ENCODE measurements at regions not wholly inside any gene's neighbourhood (a gene's known extent, or its start where the extent isn't known, plus 50 kb on each side); places are given as distances from the start of the nearest gene placed in this dataset.

DNA sequence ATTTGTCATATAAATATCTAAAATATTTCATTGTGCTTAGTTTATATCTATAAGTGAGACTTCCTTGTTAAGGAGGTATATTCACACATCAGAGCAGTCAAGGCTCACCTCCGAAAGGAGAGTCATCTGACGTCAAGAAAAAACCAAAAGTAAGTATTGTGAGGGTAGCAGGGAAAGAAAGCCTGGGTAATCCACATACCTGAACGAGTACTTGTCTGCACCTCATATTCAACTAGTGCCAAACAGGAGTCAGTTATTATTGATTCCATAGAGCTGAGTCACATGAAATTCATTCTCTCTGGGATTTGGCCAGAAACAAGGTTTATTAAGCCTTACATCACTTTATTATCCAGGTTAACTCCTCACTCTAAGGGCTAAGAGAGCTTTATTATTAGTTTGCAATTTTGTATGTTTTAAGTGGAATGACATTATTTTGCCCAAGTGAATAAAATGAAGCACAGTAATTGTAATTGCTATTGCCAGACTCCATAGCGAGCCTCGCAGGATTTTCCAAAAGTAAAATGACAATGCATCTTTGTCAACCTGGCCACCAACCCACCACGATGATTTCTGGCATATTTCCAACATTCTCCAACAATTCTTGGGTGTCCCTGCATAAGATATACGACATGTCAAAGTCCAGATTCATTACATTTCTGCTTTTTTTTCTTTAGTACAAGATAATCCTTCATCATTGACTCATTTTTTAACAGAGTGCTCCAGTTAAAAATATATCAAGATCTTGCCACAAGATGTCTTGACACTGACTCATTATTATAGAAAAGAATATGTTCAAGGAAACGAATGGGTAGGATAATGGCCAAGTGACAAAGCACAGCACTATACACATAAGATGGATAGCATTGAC is 1210.4 kb upstream of the ACVR2A start:
- no peaks in the 10 kb centered on the region for H3K27me3 Mint-ChIP-seq
- H3K9me3 Mint-ChIP-seq, result no peaks in the 10 kb centered on the region
- H3K4me1 Mint-ChIP-seq, result no peaks in the 10 kb centered on the region
- H3K4me3 Mint-ChIP-seq, result no peak overlapping the region
- ATAC-seq (ENCODE audit: low read depth), result no peak
- no peaks in the 10 kb centered on the region for H3K36me3 Mint-ChIP-seq (ENCODE audit: low read depth)
- ChIA-PET CTCF (no interaction called here), POLR2A (no interaction called here)
- intact Hi-C loops (cut with micrococcal nuclease), result no loop called here
- H3K27ac Mint-ChIP-seq, result no peak overlapping the region
- no peak for DNase-seq
- no peak for TF ChIP-seq CTCF (IDR thresholded peaks at IDR 0.05)

- POLR2A ChIA-PET, result no interaction called here
- CTCF ChIA-PET, result no interaction called here
- no peak overlapping the region for H3K27ac Mint-ChIP-seq
- no peaks in the 10 kb centered on the region for H3K36me3 Mint-ChIP-seq (ENCODE audit: low read depth)
- DNase-seq, result no peak
- ATAC-seq (ENCODE audit: low read depth), result no peak
- H3K27me3 Mint-ChIP-seq, result no peaks in the 10 kb centered on the region
- H3K4me1 Mint-ChIP-seq, result no peaks in the 10 kb centered on the region
- no peak for TF ChIP-seq CTCF (IDR thresholded peaks at IDR 0.05)
- intact Hi-C loops (cut with micrococcal nuclease), result no loop called here
- no peaks in the 10 kb centered on the region for H3K9me3 Mint-ChIP-seq
- H3K4me3 Mint-ChIP-seq, result no peak overlapping the region
These were observed 1211.7 kb upstream of the ACVR2A start for GRCh38 chr2:146633159-146633558.

- H3K4me1 Mint-ChIP-seq, result no peaks in the 10 kb centered on the region
- intact Hi-C loops (cut with micrococcal nuclease), result no loop called here
- ChIA-PET POLR2A (no interaction called here), CTCF (no interaction called here)
- no peak for TF ChIP-seq CTCF (IDR thresholded peaks at IDR 0.05)
- H3K27ac Mint-ChIP-seq, result no peak overlapping the region
- no peak overlapping the region for H3K4me3 Mint-ChIP-seq
- no peaks in the 10 kb centered on the region for H3K36me3 Mint-ChIP-seq (ENCODE audit: low read depth)
- no peaks in the 10 kb centered on the region for H3K9me3 Mint-ChIP-seq
- no peaks in the 10 kb centered on the region for H3K27me3 Mint-ChIP-seq
- DNase-seq (no peak), ATAC-seq (ENCODE audit: low read depth) (no peak)
These were observed 1212.1 kb upstream of the ACVR2A start for GRCh38 chr2:146632707-146633106.

- no peak overlapping the region for H3K27ac Mint-ChIP-seq
- ATAC-seq (ENCODE audit: low read depth) (no peak), DNase-seq (no peak)
- no peaks in the 10 kb centered on the region for H3K27me3 Mint-ChIP-seq
- POLR2A ChIA-PET, result no interaction called here
- no peaks in the 10 kb centered on the region for H3K36me3 Mint-ChIP-seq (ENCODE audit: low read depth)
- TF ChIP-seq CTCF (IDR thresholded peaks at IDR 0.05), result no peak
- CTCF ChIA-PET, result no interaction called here
- H3K4me3 Mint-ChIP-seq, result no peak overlapping the region
- no peaks in the 10 kb centered on the region for H3K4me1 Mint-ChIP-seq
- intact Hi-C loops (cut with micrococcal nuclease), result no loop called here
- no peaks in the 10 kb centered on the region for H3K9me3 Mint-ChIP-seq
These were observed 1220.2 kb upstream of the ACVR2A start for GRCh38 chr2:146624430-146625160.

- no peaks in the 10 kb centered on the region for H3K36me3 Mint-ChIP-seq (ENCODE audit: low read depth)
- intact Hi-C loops (cut with micrococcal nuclease), result no loop called here
- POLR2A ChIA-PET, result no interaction called here
These were observed 1221.1 kb upstream of the ACVR2A start for GRCh38 chr2:146623771-146624170.

More at GRCh38 chr2:146623771-146624170, 1221.1 kb upstream of the ACVR2A start:
- Mint-ChIP-seq H3K27ac (no peak overlapping the region), H3K27me3 (no peaks in the 10 kb centered on the region), H3K4me3 (no peak overlapping the region), H3K4me1 (no peaks in the 10 kb centered on the region), H3K9me3 (no peaks in the 10 kb centered on the region)
- no peak for TF ChIP-seq CTCF (IDR thresholded peaks at IDR 0.05)
- CTCF ChIA-PET, result no interaction called here
- ATAC-seq (ENCODE audit: low read depth) (no peak), DNase-seq (no peak)
